Parathyroid adenoma (tissue), 2 donors: ENCODE measurements at regions not wholly inside any gene's neighbourhood (a gene's known extent, or its start where the extent isn't known, plus 50 kb on each side); places are given as distances from the start of the nearest gene placed in this dataset.
"Not testable (repeated sequence)": the region's sequence is repeated elsewhere in the genome, so short reads cannot be mapped to it uniquely, and the experiment has no call there.

ENCODE experiments used
- H2AFZ ChIP-seq: fragments of 300-600 bp; sonication (generic); one replicate; pipeline ENCODE4 v1.7.0; 2017; ENCODE audit warnings: antibody characterized with exemption, mild to moderate bottlenecking
- H3K27ac ChIP-seq: fragments of 300-600 bp; sonication (generic); one replicate; pipeline ENCODE4 v1.7.0; 2017
- H3K27me3 ChIP-seq: fragments of 300-600 bp; sonication (generic); one replicate; pipeline ENCODE4 v1.7.0; 2017; ENCODE audit warnings: low read length; ENCODE audit not compliant: control insufficient read depth, insufficient read depth
- H3K36me3 ChIP-seq: fragments of 300-600 bp; sonication (generic); one replicate; pipeline ENCODE4 v1.7.0; 2017; ENCODE audit warnings: low read length; ENCODE audit not compliant: control insufficient read depth, insufficient read depth
- H3K4me1 ChIP-seq: fragments of 300-600 bp; sonication (generic); one replicate; pipeline ENCODE4 v1.7.0; 2017; ENCODE audit warnings: control low read depth
- H3K4me2 ChIP-seq: fragments of 300-600 bp; sonication (generic); one replicate; pipeline ENCODE4 v1.7.0; 2017; ENCODE audit warnings: low read length
- H3K4me3 ChIP-seq: fragments of 300-600 bp; sonication (generic); one replicate; pipeline ENCODE4 v1.7.0; 2017; ENCODE audit warnings: low read depth, low read length
- H3K79me2 ChIP-seq: fragments of 300-600 bp; sonication (generic); one replicate; pipeline ENCODE4 v1.7.0; 2017; ENCODE audit warnings: control low read depth
- H3K9ac ChIP-seq: fragments of 300-600 bp; sonication (generic); one replicate; pipeline ENCODE4 v1.7.0; 2017; ENCODE audit warnings: mild to moderate bottlenecking
- H3K9me3 ChIP-seq: fragments of 300-600 bp; sonication (generic); one replicate; pipeline ENCODE4 v1.7.0; 2017; ENCODE audit warnings: low read length; ENCODE audit not compliant: control insufficient read depth
- TF ChIP-seq, protein P1 (sequence below): fragments of 300-600 bp; sonication (generic); IDR thresholded peaks from one replicate; pipeline ENCODE4 v1.7.0; 2017; ENCODE audit warnings: antibody characterized with exemption, mild to moderate bottlenecking
- donor health status: primary hyperparathyroidism.

DNA sequence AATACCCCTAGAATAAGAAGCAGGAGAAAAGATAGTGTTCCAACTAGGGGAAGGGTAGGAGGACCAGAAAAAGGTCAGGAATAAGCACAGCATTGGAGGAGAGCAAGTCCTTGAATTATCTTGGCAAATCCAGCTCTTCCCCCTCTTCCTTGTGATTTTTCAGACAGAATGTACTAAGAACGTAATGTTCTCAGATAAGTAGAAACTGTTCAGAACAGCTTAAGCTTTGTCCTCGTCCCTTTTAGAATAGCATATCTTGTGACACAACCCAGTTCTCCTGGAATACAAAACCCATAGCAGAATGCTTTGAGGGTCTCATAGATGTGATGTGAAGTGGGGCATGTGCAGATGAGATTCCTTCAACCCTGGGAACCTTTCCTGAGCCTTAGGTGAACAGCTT lies 97.4 kb downstream of the EMB start:
- no peak overlapping the region for H3K27ac ChIP-seq
- no peaks in the 10 kb centered on the region for H3K79me2 ChIP-seq
- H3K4me1 ChIP-seq: no peaks in the 10 kb centered on the region
- H3K9me3 ChIP-seq: no peaks in the 10 kb centered on the region
- H3K36me3 ChIP-seq: no peaks in the 10 kb centered on the region
- H3K27me3 ChIP-seq: no peaks in the 10 kb centered on the region
- H3K9ac ChIP-seq: no peak overlapping the region
- TF ChIP-seq, protein P1, sequence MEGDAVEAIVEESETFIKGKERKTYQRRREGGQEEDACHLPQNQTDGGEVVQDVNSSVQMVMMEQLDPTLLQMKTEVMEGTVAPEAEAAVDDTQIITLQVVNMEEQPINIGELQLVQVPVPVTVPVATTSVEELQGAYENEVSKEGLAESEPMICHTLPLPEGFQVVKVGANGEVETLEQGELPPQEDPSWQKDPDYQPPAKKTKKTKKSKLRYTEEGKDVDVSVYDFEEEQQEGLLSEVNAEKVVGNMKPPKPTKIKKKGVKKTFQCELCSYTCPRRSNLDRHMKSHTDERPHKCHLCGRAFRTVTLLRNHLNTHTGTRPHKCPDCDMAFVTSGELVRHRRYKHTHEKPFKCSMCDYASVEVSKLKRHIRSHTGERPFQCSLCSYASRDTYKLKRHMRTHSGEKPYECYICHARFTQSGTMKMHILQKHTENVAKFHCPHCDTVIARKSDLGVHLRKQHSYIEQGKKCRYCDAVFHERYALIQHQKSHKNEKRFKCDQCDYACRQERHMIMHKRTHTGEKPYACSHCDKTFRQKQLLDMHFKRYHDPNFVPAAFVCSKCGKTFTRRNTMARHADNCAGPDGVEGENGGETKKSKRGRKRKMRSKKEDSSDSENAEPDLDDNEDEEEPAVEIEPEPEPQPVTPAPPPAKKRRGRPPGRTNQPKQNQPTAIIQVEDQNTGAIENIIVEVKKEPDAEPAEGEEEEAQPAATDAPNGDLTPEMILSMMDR: no peak
- no peak overlapping the region for H3K4me2 ChIP-seq
- H2AFZ ChIP-seq: no peak overlapping the region
- no peak overlapping the region for H3K4me3 ChIP-seq

DNA sequence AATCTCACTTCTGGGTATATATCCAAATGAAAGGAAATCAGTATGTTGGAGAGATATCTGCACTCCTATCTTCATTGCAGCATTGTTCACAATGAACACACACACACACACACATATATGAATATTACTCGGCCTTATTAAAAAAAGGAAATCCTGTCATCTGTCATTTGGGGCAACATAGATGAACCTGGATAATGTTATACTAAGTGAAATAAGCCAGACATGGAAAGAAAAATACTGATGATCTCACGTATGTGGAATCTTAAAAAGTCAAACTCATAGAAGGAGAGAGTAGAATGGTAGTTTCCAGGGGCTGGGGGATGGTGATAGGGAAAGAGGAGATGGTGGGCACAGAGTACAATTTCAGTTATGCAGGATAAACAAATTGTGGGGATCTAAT lies 100.3 kb downstream of the EMB start:
- no peak overlapping the region for H2AFZ ChIP-seq
- no peak overlapping the region for H3K27ac ChIP-seq
- no peak overlapping the region for H3K9ac ChIP-seq
- H3K4me3 ChIP-seq: no peak overlapping the region
- H3K79me2 ChIP-seq: no peaks in the 10 kb centered on the region
- H3K36me3 ChIP-seq: no peaks in the 10 kb centered on the region
- H3K4me2 ChIP-seq: no peak overlapping the region
- no peaks in the 10 kb centered on the region for H3K4me1 ChIP-seq
- TF ChIP-seq, protein P1: no peak
- no peaks in the 10 kb centered on the region for H3K27me3 ChIP-seq
- H3K9me3 ChIP-seq: no peaks in the 10 kb centered on the region

DNA sequence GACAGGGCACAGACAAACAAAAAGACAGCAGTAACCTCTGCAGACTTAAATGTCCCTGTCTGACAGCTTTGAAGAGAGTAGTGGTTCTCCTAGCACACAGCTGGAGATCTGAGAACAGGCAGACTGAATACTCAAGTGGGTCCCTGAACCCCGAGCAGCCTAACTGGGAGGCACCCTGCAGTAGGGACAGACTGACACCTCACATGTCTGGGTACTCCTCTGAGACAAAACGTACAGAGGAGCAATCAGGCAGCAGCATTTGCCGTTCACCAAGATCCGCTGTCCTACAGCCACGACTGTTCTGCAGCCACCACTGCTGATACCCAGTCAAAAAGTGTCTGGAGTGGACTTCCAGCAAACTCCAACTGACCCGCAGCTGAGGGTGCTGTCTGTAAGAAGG lies 110.5 kb downstream of the EMB start:
- H3K9me3 ChIP-seq, H3K4me2 ChIP-seq, H3K4me1 ChIP-seq, H3K9ac ChIP-seq, H3K27ac ChIP-seq, H3K36me3 ChIP-seq, H3K4me3 ChIP-seq, H2AFZ ChIP-seq, H3K27me3 ChIP-seq, H3K79me2 ChIP-seq: not testable (repeated sequence)

DNA sequence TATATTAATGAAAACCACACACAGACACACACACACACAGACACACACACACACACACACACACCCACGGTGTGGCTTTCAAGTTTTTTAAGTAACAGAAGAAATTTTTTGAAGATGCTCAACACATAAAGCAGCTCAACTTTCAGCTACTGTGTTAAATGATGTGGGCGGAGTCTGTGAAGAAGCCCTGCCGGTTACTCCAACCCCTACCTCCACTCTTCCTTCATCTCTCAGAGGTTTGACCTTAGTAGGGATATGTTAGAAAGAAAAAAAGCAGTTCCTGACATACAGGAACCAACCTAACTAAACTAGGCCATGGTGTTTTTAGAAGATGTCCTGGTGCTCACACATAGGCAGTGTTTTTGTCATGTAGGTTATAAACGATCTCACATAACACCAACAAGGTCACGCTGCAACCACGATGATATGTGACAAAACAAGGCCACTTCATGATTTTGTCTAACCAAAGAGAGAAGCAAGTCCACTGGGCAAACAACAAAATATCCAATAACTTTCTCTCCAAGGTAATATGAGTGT lies 112.8 kb downstream of the EMB start:
- TF ChIP-seq, protein P1: no peak

DNA sequence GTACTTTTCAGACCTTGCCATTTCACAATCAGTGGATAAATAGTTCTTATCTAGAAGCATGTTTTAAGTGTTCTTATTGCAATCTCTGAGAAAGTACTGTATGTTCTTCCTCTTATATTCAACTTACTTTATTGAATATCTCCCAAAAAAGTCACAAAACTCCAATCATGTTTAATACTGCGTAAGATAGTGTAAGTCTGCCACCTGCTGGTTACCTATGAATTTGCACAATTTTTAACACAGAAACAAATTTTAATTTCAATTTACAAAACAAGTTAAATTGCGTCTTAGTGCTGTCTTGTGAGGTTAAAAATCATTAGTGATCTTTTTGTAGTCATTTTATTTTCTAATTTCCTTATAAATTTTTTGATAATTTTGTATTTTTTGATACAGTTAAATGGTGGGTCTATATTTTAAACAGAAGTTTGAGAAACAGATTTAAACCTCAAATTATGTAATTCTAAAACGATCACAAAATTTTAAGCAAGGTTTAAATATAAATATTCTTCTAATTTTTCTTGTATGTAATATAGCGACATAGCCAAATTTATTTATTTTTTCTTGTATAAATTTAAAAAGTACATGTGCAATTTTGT lies 115.8 kb downstream of the EMB start:
- no peak overlapping the region for H2AFZ ChIP-seq
- H3K9me3 ChIP-seq: no peaks in the 10 kb centered on the region
- no peak overlapping the region for H3K4me2 ChIP-seq
- no peaks in the 10 kb centered on the region for H3K27me3 ChIP-seq
- H3K36me3 ChIP-seq: no peaks in the 10 kb centered on the region
- no peak overlapping the region for H3K4me3 ChIP-seq
- H3K27ac ChIP-seq: no peak overlapping the region
- TF ChIP-seq, protein P1: peak; percentile 62
- H3K4me1 ChIP-seq: no peaks in the 10 kb centered on the region
- no peak overlapping the region for H3K9ac ChIP-seq
- H3K79me2 ChIP-seq: no peaks in the 10 kb centered on the region

More for the DNA sequence above, 112.8 kb downstream of the EMB start:
- H3K36me3 ChIP-seq: no peaks in the 10 kb centered on the region
- no peaks in the 10 kb centered on the region for H3K4me1 ChIP-seq
- no peaks in the 10 kb centered on the region for H3K9me3 ChIP-seq
- no peaks in the 10 kb centered on the region for H3K27me3 ChIP-seq
- no peak overlapping the region for H3K4me2 ChIP-seq
- no peaks in the 10 kb centered on the region for H3K79me2 ChIP-seq
- no peak overlapping the region for H3K27ac ChIP-seq
- no peak overlapping the region for H2AFZ ChIP-seq
- H3K9ac ChIP-seq: no peak overlapping the region
- no peak overlapping the region for H3K4me3 ChIP-seq
